RWPE2 (cell line): ENCODE measurements at regions not wholly inside any gene's neighbourhood (a gene's known extent, or its start where the extent isn't known, plus 50 kb on each side); places are given as distances from the start of the nearest gene placed in this dataset.

Source experiments
- ATAC-seq: fragments of 200-7000 bp; cut with Tn5 transposase; 3 replicates; pipeline ENCODE4 v1.9.1; 2021; ENCODE audit warnings: low read depth
- DNase-seq: peaks from one replicate; pipeline ENCODE4 v3.0.0-alpha.2; 2020; ENCODE audit warnings: low spot score
- H3K27ac ChIP-seq: fragments of 450-650 bp; 2 replicates; pipeline ENCODE4 v1.5.1; 2017; ENCODE audit warnings: mild to moderate bottlenecking; ENCODE audit not compliant: poor library complexity, severe bottlenecking
- H3K27me3 ChIP-seq: fragments of 250-450 bp; sonication (Bioruptor Pico); 2 replicates; pipeline ENCODE4 v1.5.1; 2021; ENCODE audit warnings: mild to moderate bottlenecking, moderate library complexity; ENCODE audit not compliant: insufficient read depth, poor library complexity, severe bottlenecking
- H3K36me3 ChIP-seq: fragments of 250-450 bp; sonication (Bioruptor Pico); 2 replicates; pipeline ENCODE4 v1.5.1; 2020; ENCODE audit warnings: low read depth, mild to moderate bottlenecking, moderate library complexity
- H3K4me1 ChIP-seq: fragments of 250-450 bp; sonication (Bioruptor Pico); 2 replicates; pipeline ENCODE4 v1.5.1; 2021; ENCODE audit warnings: mild to moderate bottlenecking, moderate library complexity; ENCODE audit not compliant: insufficient read depth, poor library complexity, severe bottlenecking
- H3K4me3 ChIP-seq: fragments of 250-450 bp; sonication (Bioruptor Pico); 2 replicates; pipeline ENCODE4 v1.5.1; 2021; ENCODE audit warnings: mild to moderate bottlenecking, moderate library complexity; ENCODE audit not compliant: severe bottlenecking
- H3K9me3 ChIP-seq: fragments of 250-450 bp; sonication (Bioruptor Pico); 2 replicates; pipeline ENCODE4 v1.5.1; 2021; ENCODE audit warnings: mild to moderate bottlenecking, moderate library complexity; ENCODE audit not compliant: severe bottlenecking
- CTCF ChIP-seq: fragments of 450-650 bp; IDR thresholded peaks from one replicate; pipeline ENCODE4 v1.5.1; 2017; ENCODE audit warnings: mild to moderate bottlenecking, moderate library complexity; ENCODE audit not compliant: poor library complexity, severe bottlenecking

- DNase-seq (no peak), ATAC-seq (no peak)
- Histone ChIP-seq H3K27ac (no peak overlapping the region), H3K4me1 (peaks cover 8% of the 10 kb centered on the region), H3K4me3 (no peak overlapping the region), H3K9me3 (no peaks in the 10 kb centered on the region), H3K27me3 (no peaks in the 10 kb centered on the region), H3K36me3 (no peaks in the 10 kb centered on the region)
- no peak for TF ChIP-seq CTCF
Observed at GRCh38 chr11:130616573-130616972, 168.1 kb downstream of the ADAMTS15 start.

- Histone ChIP-seq H3K36me3 (no peaks in the 10 kb centered on the region), H3K4me3 (no peak overlapping the region), H3K27ac (no peak overlapping the region), H3K27me3 (no peaks in the 10 kb centered on the region), H3K9me3 (no peaks in the 10 kb centered on the region), H3K4me1 (peaks cover 4% of the 10 kb centered on the region)
- DNase-seq (no peak), ATAC-seq (no peak)
- TF ChIP-seq CTCF = no peak
Observed at GRCh38 chr11:130617001-130617400, 168.6 kb downstream of the ADAMTS15 start.

- Histone ChIP-seq H3K4me1 (no peaks in the 10 kb centered on the region), H3K9me3 (no peaks in the 10 kb centered on the region), H3K27me3 (no peaks in the 10 kb centered on the region), H3K27ac (no peak overlapping the region), H3K36me3 (no peaks in the 10 kb centered on the region), H3K4me3 (no peak overlapping the region)
- no peak for TF ChIP-seq CTCF
- DNase-seq = no peak
- no peak for ATAC-seq
Observed at GRCh38 chr11:130620548-130620947, 172.1 kb downstream of the ADAMTS15 start.

GRCh38 chr11:130622141-130622542 lies 173.7 kb downstream of the ADAMTS15 start:
- Histone ChIP-seq H3K36me3 (no peaks in the 10 kb centered on the region), H3K4me3 (no peak overlapping the region), H3K4me1 (no peaks in the 10 kb centered on the region), H3K9me3 (no peaks in the 10 kb centered on the region), H3K27me3 (no peaks in the 10 kb centered on the region), H3K27ac (no peak overlapping the region)
- DNase-seq = no peak
- no peak for ATAC-seq
- TF ChIP-seq CTCF = no peak

- H3K9me3 ChIP-seq = no peaks in the 10 kb centered on the region
- H3K27me3 ChIP-seq = no peaks in the 10 kb centered on the region
- ATAC-seq (no peak), DNase-seq (no peak)
- H3K4me1 ChIP-seq = no peaks in the 10 kb centered on the region
- H3K4me3 ChIP-seq = no peak overlapping the region
- H3K36me3 ChIP-seq = no peaks in the 10 kb centered on the region
- TF ChIP-seq CTCF = no peak
- no peak overlapping the region for H3K27ac ChIP-seq
Observed at GRCh38 chr11:130623670-130624668, 175.5 kb downstream of the ADAMTS15 start.
